ENCODE measurements at regions not wholly inside any gene's neighbourhood (a gene's known extent, or its start where the extent isn't known, plus 50 kb on each side); places are given as distances from the start of the nearest gene placed in this dataset.

- no peak for TF ChIP-seq EZH2phosphoT487 (IDR thresholded peaks at IDR 0.05; ENCODE audit: borderline replicate concordance, low read depth, low read length)
- TF ChIP-seq, protein P1, sequence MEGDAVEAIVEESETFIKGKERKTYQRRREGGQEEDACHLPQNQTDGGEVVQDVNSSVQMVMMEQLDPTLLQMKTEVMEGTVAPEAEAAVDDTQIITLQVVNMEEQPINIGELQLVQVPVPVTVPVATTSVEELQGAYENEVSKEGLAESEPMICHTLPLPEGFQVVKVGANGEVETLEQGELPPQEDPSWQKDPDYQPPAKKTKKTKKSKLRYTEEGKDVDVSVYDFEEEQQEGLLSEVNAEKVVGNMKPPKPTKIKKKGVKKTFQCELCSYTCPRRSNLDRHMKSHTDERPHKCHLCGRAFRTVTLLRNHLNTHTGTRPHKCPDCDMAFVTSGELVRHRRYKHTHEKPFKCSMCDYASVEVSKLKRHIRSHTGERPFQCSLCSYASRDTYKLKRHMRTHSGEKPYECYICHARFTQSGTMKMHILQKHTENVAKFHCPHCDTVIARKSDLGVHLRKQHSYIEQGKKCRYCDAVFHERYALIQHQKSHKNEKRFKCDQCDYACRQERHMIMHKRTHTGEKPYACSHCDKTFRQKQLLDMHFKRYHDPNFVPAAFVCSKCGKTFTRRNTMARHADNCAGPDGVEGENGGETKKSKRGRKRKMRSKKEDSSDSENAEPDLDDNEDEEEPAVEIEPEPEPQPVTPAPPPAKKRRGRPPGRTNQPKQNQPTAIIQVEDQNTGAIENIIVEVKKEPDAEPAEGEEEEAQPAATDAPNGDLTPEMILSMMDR (conservative IDR thresholded peaks at IDR 0.05; ENCODE audit: low read length) = no peak
- Histone ChIP-seq H3K4me1 (ENCODE audit: insufficient read depth, low read length, poor library complexity, severe bottlenecking) (no peaks in the 10 kb centered on the region), H3K4me2 (ENCODE audit: low read length) (no peak overlapping the region), H3K9me3 (ENCODE audit: low read length) (no peaks in the 10 kb centered on the region), H4K20me1 (ENCODE audit: insufficient read depth, low read length) (no peaks in the 10 kb centered on the region), H3K9me2 (ENCODE audit: insufficient read depth, low read length) (no peaks in the 10 kb centered on the region), H3K27ac (ENCODE audit: low read depth, low read length, poor library complexity, severe bottlenecking) (no peak overlapping the region), H2AFZ (ENCODE audit: low read length) (no peak overlapping the region), H3K79me2 (ENCODE audit: insufficient read depth, low read depth, low read length) (no peaks in the 10 kb centered on the region), H3K4me3 (ENCODE audit: low read depth, low read length, poor library complexity, severe bottlenecking) (no peak overlapping the region), H3K36me3 (ENCODE audit: insufficient read depth, low read length) (no peaks in the 10 kb centered on the region)
- ChIA-PET CTCF (ENCODE audit: unreplicated experiment) (no interaction called here), POLR2A (interaction anchor here (0.7 kb wide), 1 partner anchor 1052 kb away, joined by 3 read pairs; no protein-coding TSS in a partner anchor)
- intact Hi-C loops (cut with micrococcal nuclease; ENCODE audit: unreplicated experiment) = no loop called here
- BruUV-seq (replicated peaks) = no TSS peak
- no peak for DNase-seq (ENCODE audit: low spot score)
Measured at GRCh38 chr4:151998723-151999122, 237.9 kb upstream of the GATB start.

DNA sequence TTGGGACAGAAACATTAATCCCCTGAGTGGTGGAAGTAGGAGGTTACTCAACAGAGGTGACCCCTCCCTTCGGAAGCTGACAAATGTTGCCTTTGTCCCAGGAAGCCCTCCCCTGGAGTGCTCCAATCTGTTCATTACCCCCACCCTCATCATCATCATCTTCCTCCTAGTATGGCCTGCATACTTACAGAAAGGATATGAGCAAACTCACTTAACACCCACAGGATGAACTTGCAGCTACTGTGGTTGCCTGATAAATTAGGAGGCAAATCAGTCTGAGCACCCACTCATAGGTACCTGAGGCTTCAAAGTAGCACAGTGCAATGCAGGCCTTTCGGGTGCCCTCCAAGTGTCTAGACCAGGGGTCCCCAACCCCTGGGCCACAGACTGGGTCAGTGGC is 236.7 kb upstream of the GATB start:
- H3K36me3 ChIP-seq (ENCODE audit: insufficient read depth, low read length) = no peaks in the 10 kb centered on the region
- intact Hi-C loops (cut with micrococcal nuclease; ENCODE audit: unreplicated experiment) = no loop called here
- no TSS peak for BruUV-seq (replicated peaks)
- H2AFZ ChIP-seq (ENCODE audit: low read length) = no peak overlapping the region
- no peak overlapping the region for H3K4me3 ChIP-seq (ENCODE audit: low read depth, low read length, poor library complexity, severe bottlenecking)
- no peaks in the 10 kb centered on the region for H3K4me1 ChIP-seq (ENCODE audit: insufficient read depth, low read length, poor library complexity, severe bottlenecking)
- H3K79me2 ChIP-seq (ENCODE audit: insufficient read depth, low read depth, low read length) = no peaks in the 10 kb centered on the region
- DNase-seq (ENCODE audit: low spot score) = no peak
- no peaks in the 10 kb centered on the region for H4K20me1 ChIP-seq (ENCODE audit: insufficient read depth, low read length)
- H3K9me3 ChIP-seq (ENCODE audit: low read length) = no peaks in the 10 kb centered on the region
- no peak overlapping the region for H3K27ac ChIP-seq (ENCODE audit: low read depth, low read length, poor library complexity, severe bottlenecking)
- CTCF ChIA-PET (ENCODE audit: unreplicated experiment) = no interaction called here
- no peak overlapping the region for H3K4me2 ChIP-seq (ENCODE audit: low read length)
- no peaks in the 10 kb centered on the region for H3K9me2 ChIP-seq (ENCODE audit: insufficient read depth, low read length)
- POLR2A ChIA-PET = no interaction called here
- TF ChIP-seq EZH2phosphoT487 (IDR thresholded peaks at IDR 0.05; ENCODE audit: borderline replicate concordance, low read depth, low read length) = no peak
- TF ChIP-seq, protein P1 (conservative IDR thresholded peaks at IDR 0.05; ENCODE audit: low read length) = no peak

DNA sequence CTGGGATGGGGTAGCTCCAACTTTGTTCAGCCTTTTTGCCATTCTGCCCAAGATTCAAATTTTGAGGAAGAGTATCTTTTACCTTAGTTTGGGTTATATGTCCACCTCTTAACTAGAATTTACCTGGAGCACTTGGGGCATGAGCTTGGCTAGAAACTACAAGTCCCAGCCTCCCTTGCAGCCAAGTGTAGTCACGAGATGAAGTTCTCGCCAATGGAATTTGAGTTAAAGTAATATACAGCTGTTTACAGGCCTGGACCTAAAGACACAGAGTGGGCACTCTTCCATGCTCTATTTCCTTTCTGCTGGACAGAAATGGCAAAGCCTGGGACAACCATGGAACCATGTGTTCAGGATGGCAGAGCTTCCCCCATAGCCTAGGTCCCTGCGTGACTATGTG is 233.6 kb upstream of the GATB start:
- H2AFZ ChIP-seq (ENCODE audit: low read length) = no peak overlapping the region
- CTCF ChIA-PET (ENCODE audit: unreplicated experiment) = no interaction called here
- intact Hi-C loops (cut with micrococcal nuclease; ENCODE audit: unreplicated experiment) = no loop called here

More for the DNA sequence above, 233.6 kb upstream of the GATB start:
- Histone ChIP-seq H3K4me2 (ENCODE audit: low read length) (no peak overlapping the region), H3K79me2 (ENCODE audit: insufficient read depth, low read depth, low read length) (no peaks in the 10 kb centered on the region), H3K9me3 (ENCODE audit: low read length) (no peaks in the 10 kb centered on the region), H4K20me1 (ENCODE audit: insufficient read depth, low read length) (no peaks in the 10 kb centered on the region), H3K27ac (ENCODE audit: low read depth, low read length, poor library complexity, severe bottlenecking) (no peak overlapping the region), H3K9me2 (ENCODE audit: insufficient read depth, low read length) (no peaks in the 10 kb centered on the region), H3K36me3 (ENCODE audit: insufficient read depth, low read length) (no peaks in the 10 kb centered on the region), H3K4me3 (ENCODE audit: low read depth, low read length, poor library complexity, severe bottlenecking) (no peak overlapping the region), H3K4me1 (ENCODE audit: insufficient read depth, low read length, poor library complexity, severe bottlenecking) (no peaks in the 10 kb centered on the region)
- BruUV-seq (replicated peaks) = no TSS peak
- POLR2A ChIA-PET = interaction anchor here (0.6 to 0.8 kb wide), 2 partner anchors 12 to 16 kb away, joined by 3 to 4 read pairs; no protein-coding TSS in a partner anchor
- no peak for DNase-seq (ENCODE audit: low spot score)
- TF ChIP-seq, protein P1 (conservative IDR thresholded peaks at IDR 0.05; ENCODE audit: low read length) = no peak
- TF ChIP-seq EZH2phosphoT487 (IDR thresholded peaks at IDR 0.05; ENCODE audit: borderline replicate concordance, low read depth, low read length) = no peak

All from OCI-LY7 (cell line).